ENCODE measurements at regions not wholly inside any gene's neighbourhood (a gene's known extent, or its start where the extent isn't known, plus 50 kb on each side); places are given as distances from the start of the nearest gene placed in this dataset.

DNA sequence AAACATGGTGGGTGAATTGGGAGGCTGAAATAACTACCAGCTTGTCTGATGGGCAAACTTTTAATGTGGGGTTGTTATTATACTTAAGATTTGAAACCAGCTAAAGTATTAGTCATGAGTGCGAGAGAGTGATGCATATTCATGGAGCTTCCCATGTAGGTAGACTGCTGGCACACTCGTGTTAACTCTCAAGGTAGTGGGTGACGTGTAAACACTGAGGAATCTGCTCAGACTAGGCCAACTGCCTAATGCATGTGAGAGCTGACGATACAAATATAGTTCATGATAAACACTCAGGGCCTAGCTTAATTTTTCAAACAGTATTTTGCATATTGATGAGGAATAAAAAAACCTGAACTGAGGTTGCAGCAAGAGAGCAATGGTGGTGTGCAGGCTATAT, 1165.7 kb upstream of the PIK3C3 start:
- no peak for TF ChIP-seq POLR2A (IDR thresholded peaks at IDR 0.05)
- no peak for TF ChIP-seq EP300 (IDR thresholded peaks at IDR 0.05)
